ENCODE measurements at regions not wholly inside any gene's neighbourhood (a gene's known extent, or its start where the extent isn't known, plus 50 kb on each side); places are given as distances from the start of the nearest gene placed in this dataset.
"Not testable (repeated sequence)": the region's sequence is repeated elsewhere in the genome, so short reads cannot be mapped to it uniquely, and the experiment has no call there.

DNA sequence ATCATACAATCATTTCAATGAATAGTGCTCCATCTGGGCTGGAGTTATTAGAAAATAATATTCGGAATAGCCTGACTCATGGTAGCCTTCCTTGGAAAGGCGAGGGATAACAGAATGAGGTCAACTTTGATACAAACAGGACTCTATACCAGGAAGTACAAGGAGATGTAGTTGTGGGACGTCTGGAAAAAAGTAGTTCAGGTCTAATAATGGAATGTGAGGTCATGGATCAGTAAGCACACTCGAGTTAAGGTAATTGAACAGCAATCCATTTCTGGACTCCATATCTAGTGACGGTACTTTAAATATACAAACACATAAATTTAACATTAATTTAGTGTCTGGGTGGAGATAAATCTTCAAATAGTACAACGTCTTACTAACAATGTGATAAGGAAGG lies 1204.0 kb upstream of the ADGRB3 start:
- DNase-seq (ENCODE audit: low spot score), result no peak
- intact Hi-C loops (cut with DNase I), result no loop called here

GRCh38 chr6:67426686-67427085 lies 1208.4 kb upstream of the ADGRB3 start:
- intact Hi-C loops (cut with DNase I); DNase-seq (ENCODE audit: low spot score): not testable (repeated sequence)

DNA sequence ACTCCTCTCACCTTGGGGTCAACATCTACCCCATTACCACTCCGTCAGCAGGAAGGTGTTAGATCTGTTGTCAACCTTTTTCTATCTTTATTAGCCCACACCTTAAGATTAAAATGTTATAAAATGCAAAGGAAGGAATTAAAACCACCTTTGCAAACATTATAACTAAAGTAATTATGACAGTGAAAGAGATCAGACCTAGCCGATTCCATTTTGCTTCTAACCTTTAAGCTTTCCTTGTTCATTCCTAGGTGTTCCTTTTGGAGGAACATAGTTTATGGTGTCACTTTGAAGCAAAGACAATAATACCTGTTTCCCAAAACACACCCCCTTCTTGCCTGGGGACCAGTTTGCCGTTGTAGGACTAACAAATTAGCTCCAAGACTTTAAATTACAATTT lies 1223.0 kb upstream of the ADGRB3 start:
- DNase-seq (ENCODE audit: low spot score), result no peak
- intact Hi-C loops (cut with DNase I), result no loop called here

GRCh38 chr6:67411036-67411435 lies 1224.0 kb upstream of the ADGRB3 start:
- intact Hi-C loops (cut with DNase I), result no loop called here
- no peak for DNase-seq (ENCODE audit: low spot score)

DNA sequence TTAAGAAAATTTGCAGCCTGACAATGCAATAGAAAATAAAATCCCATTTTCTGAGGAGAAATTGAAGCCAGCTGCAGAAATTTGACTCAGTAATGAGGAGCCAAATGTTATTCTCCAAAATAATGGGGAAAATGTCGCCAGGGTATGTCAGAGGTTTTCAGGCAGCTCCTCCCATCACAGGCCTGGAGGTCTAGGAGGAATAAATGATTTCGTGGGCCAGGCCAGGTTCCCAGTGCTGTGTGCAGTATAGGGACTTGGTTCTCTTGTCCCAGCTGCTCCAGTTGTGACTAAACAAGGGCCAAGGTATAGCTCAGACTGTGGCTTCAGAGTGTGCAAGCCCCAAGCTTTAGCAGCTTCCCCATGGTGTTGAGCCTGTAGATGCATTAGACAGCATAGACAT lies 1240.8 kb upstream of the ADGRB3 start:
- no peak for DNase-seq (ENCODE audit: low spot score)
- intact Hi-C loops (cut with DNase I), result no loop called here

- no peak for DNase-seq (ENCODE audit: low spot score)
- intact Hi-C loops (cut with DNase I), result no loop called here
Observed at GRCh38 chr6:67393356-67393755, 1241.7 kb upstream of the ADGRB3 start.

GRCh38 chr6:67391955-67392354 lies 1243.1 kb upstream of the ADGRB3 start:
- no peak for DNase-seq (ENCODE audit: low spot score)
- intact Hi-C loops (cut with DNase I), result no loop called here

DNA sequence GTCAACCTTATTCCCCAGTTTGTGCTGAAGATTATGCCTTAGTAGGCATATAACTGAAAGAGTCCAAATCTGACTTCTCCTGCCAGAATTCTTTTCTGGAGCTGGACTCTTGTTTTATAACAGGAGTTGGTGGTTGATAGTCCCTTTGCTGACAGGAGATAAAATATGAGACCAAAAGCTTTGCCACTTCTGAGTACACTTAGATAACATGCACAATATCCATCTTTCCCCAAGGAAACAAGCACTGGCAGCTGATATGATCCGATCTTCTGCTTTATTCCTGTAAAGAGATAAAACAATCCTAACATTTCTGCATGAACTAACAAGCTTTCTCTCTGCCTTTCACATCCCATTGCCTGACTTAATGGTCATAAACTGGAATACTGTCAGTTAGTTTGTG lies 1265.4 kb upstream of the ADGRB3 start:
- no peak for DNase-seq (ENCODE audit: low spot score)
- intact Hi-C loops (cut with DNase I), result no loop called here

DNA sequence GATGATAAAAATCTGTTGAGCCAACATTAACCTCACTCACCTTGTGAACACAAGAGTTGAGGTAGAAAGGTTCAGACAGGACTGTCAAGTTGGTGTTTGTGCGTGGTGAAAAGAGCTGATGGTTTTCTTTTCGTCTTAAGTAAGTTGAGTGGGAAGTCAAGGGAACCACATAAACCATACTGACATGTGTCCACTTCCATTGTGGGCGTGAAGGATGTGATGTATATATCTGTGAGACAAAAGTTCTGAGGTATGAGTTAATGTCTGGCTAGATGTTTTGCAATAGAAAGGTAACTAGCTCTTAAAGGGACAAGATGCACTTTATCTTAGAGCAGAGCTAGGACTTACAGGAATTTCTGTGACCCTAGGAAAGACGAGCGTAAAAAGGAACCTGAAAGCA lies 1272.1 kb upstream of the ADGRB3 start:
- intact Hi-C loops (cut with DNase I), result loop anchor here in 1 of 2 donors (5.0 kb wide), 1 partner anchor 1344 kb away; no protein-coding TSS in a partner anchor
- no peak for DNase-seq (ENCODE audit: low spot score)

- intact Hi-C loops (cut with DNase I), result loop anchor here in 1 of 2 donors (5.0 kb wide), 1 partner anchor 1346 kb away; no protein-coding TSS in a partner anchor
- no peak for DNase-seq (ENCODE audit: low spot score)
Observed at GRCh38 chr6:67361264-67361663, 1273.8 kb upstream of the ADGRB3 start.

DNA sequence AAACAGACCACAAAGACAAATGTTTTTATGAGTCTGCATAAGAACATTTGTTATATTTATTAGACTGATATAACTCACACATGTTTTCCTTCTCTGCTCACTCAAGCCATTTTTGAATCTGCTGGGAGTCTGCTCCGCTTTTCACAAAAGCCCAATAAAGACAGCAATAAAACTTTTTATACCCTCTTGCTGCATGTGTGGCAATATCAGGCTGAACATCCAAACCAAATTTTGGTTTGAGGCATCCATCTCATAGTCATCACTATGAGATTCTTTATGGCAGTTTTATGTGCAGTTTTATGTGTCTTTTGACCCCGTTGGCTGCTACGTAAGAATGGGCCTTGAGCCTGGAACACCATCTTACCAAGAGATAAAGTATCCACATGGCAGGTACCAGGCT lies 1276.8 kb upstream of the ADGRB3 start:
- DNase-seq (ENCODE audit: low spot score), result no peak
- intact Hi-C loops (cut with DNase I), result no loop called here

GRCh38 chr6:67353861-67354260 lies 1281.2 kb upstream of the ADGRB3 start:
- intact Hi-C loops (cut with DNase I), result no loop called here
- DNase-seq (ENCODE audit: low spot score), result no peak

DNA sequence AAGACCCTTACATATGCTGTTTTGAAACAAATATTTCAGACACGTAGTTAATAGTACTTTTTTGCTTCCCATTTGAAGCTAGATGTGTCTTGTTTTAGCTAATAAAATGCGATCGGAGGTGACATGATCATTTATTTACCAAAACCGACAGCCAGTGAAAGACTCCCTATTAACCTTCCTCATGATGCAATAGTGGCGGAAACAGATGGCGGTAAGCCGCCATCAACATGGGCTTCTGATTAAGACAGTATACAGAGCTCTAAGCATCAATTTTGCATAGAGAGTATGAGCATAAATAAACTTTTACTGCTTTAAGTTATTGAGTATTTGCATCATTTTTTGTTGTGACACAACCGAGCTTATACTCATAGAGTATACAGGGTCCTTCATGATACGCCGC lies 1282.4 kb upstream of the ADGRB3 start:
- DNase-seq (ENCODE audit: low spot score), result no peak
- intact Hi-C loops (cut with DNase I), result no loop called here

DNA sequence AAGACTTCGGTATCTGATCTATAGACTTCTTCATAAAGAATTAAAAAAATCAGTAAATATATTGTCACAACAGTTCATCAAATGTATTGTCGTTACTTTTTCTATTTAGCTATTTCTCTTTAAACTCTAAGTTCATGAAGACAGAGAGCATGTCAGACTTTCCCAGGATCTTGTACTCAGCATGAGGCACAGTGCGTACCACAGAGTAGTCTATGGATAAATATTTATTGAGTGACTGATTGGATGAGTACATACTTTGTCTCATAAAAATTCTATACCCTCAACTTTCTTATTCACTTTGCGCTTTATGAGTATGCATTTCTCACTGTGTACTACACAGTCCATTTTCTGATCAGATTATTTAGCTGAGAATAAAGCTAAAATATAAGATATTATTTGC lies 1284.4 kb upstream of the ADGRB3 start:
- intact Hi-C loops (cut with DNase I), result no loop called here
- DNase-seq (ENCODE audit: low spot score), result no peak

GRCh38 chr6:67345946-67346345 lies 1289.1 kb upstream of the ADGRB3 start:
- no peak for DNase-seq (ENCODE audit: low spot score)
- intact Hi-C loops (cut with DNase I), result no loop called here

GRCh38 chr6:67336014-67336413 lies 1299.1 kb upstream of the ADGRB3 start:
- no peak for DNase-seq (ENCODE audit: low spot score)
- intact Hi-C loops (cut with DNase I), result no loop called here

- intact Hi-C loops (cut with DNase I), result no loop called here
Observed at GRCh38 chr6:67331304-67331703, 1303.8 kb upstream of the ADGRB3 start.

DNA sequence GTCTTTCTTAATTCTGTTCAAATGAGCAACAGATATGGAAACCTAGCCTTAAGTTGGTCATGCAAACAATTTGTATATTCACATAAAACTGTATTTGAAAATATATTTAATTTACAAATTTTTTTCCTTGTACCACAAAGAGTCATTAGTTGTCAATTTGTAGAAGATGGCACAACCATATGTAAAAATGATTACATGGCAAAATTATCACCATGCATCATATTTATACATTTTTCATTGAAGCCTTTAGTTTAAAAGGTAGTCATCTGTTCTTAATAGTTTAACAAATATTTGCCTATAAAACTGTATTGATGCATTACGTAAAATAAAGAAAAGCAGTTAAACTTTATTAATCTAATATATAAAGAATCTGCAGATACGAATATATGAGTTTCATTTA lies 1306.8 kb upstream of the ADGRB3 start:
- DNase-seq (ENCODE audit: low spot score), result no peak
- intact Hi-C loops (cut with DNase I), result no loop called here

More at GRCh38 chr6:67331304-67331703, 1303.8 kb upstream of the ADGRB3 start:
- DNase-seq (ENCODE audit: low spot score), result no peak

GRCh38 chr6:67300430-67301040 lies 1334.5 kb upstream of the ADGRB3 start:
- no peak for DNase-seq (ENCODE audit: low spot score)
- intact Hi-C loops (cut with DNase I), result no loop called here

DNA sequence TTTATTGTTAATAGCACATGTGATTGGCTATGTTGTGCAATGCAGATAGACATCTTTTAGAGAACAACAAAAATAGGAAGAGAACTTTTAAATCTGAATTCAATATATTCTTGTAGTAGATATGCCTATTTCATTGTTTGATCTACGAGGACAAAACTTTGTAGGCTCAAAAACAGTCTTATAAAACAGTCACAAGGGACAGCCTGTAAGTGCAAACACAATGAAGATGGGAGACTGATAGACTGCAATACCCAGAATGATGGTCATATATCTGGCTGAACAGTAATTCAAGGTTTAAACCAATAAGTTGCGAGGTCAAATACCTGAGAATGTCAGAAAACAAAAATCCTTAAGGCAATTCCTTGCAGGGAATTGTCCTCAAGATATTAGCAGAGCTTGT lies 1342.9 kb upstream of the ADGRB3 start:
- intact Hi-C loops (cut with DNase I), result no loop called here
- DNase-seq (ENCODE audit: low spot score), result no peak

GRCh38 chr6:67287566-67287965 lies 1347.5 kb upstream of the ADGRB3 start:
- intact Hi-C loops (cut with DNase I), result no loop called here
- no peak for DNase-seq (ENCODE audit: low spot score)
